RKO (cell line): ENCODE measurements at regions not wholly inside any gene's neighbourhood (a gene's known extent, or its start where the extent isn't known, plus 50 kb on each side); places are given as distances from the start of the nearest gene placed in this dataset.
"Not testable (repeated sequence)": the region's sequence is repeated elsewhere in the genome, so short reads cannot be mapped to it uniquely, and the experiment has no call there.

Source experiments
- DNase-seq: peaks from one replicate; pipeline ENCODE4 v3.0.0-alpha.2; 2016; ENCODE audit warnings: low spot score

DNA sequence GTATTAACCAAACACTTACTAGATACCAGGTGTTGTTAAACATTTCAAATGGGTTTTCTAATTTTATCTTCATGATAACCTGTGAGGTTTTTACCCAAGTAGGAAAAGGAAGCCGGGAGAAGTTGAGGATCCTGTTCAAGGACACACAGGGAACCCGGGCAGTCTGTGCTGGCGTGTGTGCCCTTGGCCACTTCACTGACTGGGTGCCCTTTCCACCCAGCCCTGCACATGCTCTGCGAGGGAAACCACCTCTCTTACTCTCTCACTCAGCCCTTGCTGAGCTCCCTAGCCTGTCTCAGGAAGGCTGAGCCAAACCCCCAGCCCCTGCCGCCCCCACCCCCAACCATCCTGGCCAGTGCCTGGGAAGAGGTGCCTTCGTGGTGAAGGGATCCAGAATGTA lies 51.8 kb downstream of the TEX44 start:
- no peak for DNase-seq

DNA sequence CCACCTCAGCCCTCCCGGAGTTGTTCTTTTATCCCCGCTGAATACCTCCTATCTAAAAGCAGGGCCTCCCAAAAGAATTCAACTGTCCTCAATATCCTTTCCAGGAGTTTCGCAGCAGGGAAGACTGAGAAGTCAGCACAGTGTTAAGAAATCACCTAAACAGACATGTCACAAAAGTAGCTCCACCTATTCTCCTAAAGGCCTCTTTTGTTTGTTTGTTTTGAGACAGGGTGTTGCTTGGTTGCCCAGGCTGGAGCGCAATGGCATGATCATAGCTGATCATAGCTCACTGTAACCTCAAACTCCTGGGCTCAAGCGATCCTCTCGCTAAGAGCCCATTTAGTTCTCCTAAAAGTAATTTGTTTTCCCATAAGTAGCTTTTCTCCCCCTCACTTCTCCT lies 53.8 kb downstream of the TEX44 start:
- no peak for DNase-seq

DNA sequence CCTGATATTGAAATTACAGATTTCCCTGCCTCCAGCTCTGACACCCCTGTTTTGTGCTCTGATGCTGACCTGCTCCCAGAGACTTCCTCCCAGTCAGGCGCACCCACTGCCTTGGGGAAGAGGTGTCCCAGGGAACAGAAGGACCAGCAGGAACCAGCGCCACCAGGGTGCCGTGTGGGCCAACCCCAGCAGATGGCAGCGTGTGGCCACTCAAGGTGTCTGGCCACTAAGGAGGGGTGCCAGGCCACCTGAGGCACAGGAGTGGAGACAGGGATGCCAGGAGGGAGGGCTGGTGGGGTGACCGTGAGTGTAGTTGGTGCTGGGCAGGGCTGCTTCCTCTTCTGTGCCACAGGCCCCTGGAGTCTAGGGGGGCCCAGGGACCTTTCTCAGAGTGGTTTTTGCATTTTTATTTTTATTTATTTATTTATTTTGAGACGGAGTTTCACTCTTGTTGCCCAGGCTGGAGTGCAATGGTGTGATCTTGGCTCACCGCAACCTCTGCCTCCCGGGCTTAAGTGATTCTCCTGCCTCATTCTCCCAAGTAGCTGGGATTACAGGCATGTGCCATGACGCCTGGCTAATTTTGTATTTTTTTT lies 56.0 kb downstream of the TEX44 start:
- DNase-seq = peak; percentile 70

DNA sequence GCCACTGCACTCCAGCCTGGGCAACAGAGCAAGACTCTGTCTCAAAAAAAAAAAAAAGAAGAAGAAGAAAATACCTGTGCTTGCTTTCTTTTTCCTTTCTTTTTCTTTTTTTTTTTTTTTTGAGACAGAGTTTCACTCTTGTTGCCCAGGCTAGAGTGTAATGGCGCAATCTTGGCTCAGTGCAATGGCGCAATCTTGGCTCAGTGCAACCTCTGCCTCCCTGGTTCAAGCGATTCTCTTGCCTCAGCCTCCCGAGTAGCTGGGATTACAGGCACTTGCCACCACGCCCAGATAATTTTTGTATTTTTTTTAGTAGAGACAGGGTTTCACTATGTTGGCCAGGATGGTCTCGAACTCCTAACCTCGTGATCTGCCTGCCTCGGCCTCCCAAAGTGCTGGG lies 56.8 kb upstream of the PTMA start:
- not testable (repeated sequence) for DNase-seq

DNA sequence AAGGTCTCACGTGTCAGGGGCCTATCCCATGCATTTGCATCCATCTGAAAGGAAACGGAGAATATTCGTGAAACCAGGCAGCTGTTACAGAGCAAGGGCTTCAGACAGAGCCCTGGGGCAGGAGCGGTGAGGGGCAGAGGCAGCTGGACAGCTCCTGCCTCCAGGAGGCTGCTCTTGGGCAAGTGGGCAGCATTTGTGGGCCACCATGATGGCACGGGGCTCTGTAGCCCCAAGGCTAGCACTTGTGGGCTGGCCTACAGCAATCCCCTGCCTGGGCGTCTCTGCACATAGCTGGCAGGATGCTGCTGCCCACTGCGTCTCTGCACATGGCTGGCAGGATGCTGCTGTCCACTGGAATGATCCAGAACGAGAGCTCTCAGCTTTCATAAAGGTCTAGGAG lies 52.8 kb upstream of the PTMA start:
- no peak for DNase-seq

DNA sequence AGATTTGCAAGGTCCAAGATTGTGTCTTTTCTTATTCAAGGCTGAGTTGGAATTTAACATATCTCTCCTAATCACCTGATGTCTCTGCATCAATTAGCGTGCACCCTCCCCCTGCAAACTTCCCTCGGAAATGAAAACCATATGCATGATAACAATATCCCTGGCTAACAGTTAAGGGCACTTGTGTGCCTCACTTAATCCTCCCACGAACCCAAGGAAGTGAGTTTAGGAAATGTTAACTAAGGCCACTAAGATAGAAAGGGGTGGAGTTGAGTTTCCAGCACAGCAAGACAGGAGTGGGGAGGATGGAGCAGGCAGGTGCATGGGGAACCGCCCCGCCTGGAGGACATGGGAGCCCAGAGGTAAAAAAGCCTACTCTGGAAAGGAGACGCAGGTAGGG lies 52.4 kb upstream of the PTMA start:
- DNase-seq = no peak
